GM19238 (cell line): ENCODE measurements at regions not wholly inside any gene's neighbourhood (a gene's known extent, or its start where the extent isn't known, plus 50 kb on each side); places are given as distances from the start of the nearest gene placed in this dataset.

Experiments
- DNase-seq: peaks from one replicate; pipeline ENCODE4 v3.0.0; 2011; ENCODE audit warnings: low spot score; ENCODE audit not compliant: insufficient read length

GRCh38 chr4:11268149-11268548 is 160.5 kb downstream of the HS3ST1 start:
- no peak for DNase-seq

GRCh38 chr4:11264841-11265240 is 163.9 kb downstream of the HS3ST1 start:
- DNase-seq: no peak

GRCh38 chr4:11264346-11264745 is 164.3 kb downstream of the HS3ST1 start:
- no peak for DNase-seq

- DNase-seq: no peak
Measured at GRCh38 chr4:11263208-11263607, 165.5 kb downstream of the HS3ST1 start.

- DNase-seq: no peak
Measured at GRCh38 chr4:11261066-11261850, 167.4 kb downstream of the HS3ST1 start.

- no peak for DNase-seq
Measured at GRCh38 chr4:11259837-11260236, 168.9 kb downstream of the HS3ST1 start.

GRCh38 chr4:11252149-11252548 is 176.5 kb downstream of the HS3ST1 start:
- no peak for DNase-seq

GRCh38 chr4:11250510-11250909 is 178.2 kb downstream of the HS3ST1 start:
- no peak for DNase-seq

- DNase-seq: no peak
Measured at GRCh38 chr4:11232015-11232414, 196.7 kb downstream of the HS3ST1 start.

- DNase-seq: no peak
Measured at GRCh38 chr4:11230866-11231265, 197.8 kb downstream of the HS3ST1 start.

GRCh38 chr4:11228530-11228929 is 200.2 kb downstream of the HS3ST1 start:
- DNase-seq: no peak

GRCh38 chr4:11223311-11223710 is 205.4 kb downstream of the HS3ST1 start:
- DNase-seq: no peak

GRCh38 chr4:11218692-11219091 is 210.0 kb downstream of the HS3ST1 start:
- DNase-seq: no peak

- no peak for DNase-seq
Measured at GRCh38 chr4:11216520-11216919, 212.2 kb downstream of the HS3ST1 start.

- DNase-seq: no peak
Measured at GRCh38 chr4:11214281-11214680, 214.4 kb downstream of the HS3ST1 start.

- no peak for DNase-seq
Measured at GRCh38 chr4:11209826-11210225, 218.9 kb downstream of the HS3ST1 start.

GRCh38 chr4:11201256-11201655 is 227.4 kb downstream of the HS3ST1 start:
- DNase-seq: no peak

- no peak for DNase-seq
Measured at GRCh38 chr4:11198516-11199305, 230.0 kb downstream of the HS3ST1 start.

GRCh38 chr4:11197631-11198341 is 230.9 kb downstream of the HS3ST1 start:
- no peak for DNase-seq

GRCh38 chr4:11196927-11197522 is 231.7 kb downstream of the HS3ST1 start:
- DNase-seq: no peak

GRCh38 chr4:11194431-11194830 is 234.3 kb downstream of the HS3ST1 start:
- DNase-seq: no peak

- DNase-seq: no peak
Measured at GRCh38 chr4:11189756-11190155, 238.9 kb downstream of the HS3ST1 start.
